Hindlimb muscle (tissue), 1 donor: ENCODE measurements at regions not wholly inside any gene's neighbourhood (a gene's known extent, or its start where the extent isn't known, plus 50 kb on each side); places are given as distances from the start of the nearest gene placed in this dataset.

Source experiments
- DNase-seq: peaks from one replicate; pipeline ENCODE4 v3.0.0-alpha.2; 2013

GRCh38 chr12:93106910-93107309, 177.8 kb upstream of the EEA1 start:
- no peak for DNase-seq

- DNase-seq, result no peak
These were observed 178.6 kb upstream of the EEA1 start for GRCh38 chr12:93107514-93108312.

DNA sequence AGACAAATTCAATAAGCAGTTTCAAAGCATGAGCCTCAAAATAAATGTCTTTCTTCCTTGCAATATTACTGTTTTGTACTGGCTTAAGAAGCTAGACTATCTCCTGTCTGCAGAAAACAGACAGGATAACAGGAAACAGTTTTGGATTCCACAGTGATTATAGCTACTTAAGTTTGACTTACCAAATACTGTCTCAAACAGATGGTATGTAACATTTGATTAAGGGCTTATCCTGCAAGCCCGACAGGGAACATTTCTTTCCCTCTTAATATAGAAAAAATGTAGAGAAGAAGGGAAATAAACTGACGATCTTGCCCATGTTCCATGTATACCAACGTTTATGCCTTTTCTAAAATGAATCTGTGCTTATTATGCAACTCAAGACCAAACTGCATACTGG, 179.9 kb upstream of the EEA1 start:
- no peak for DNase-seq

DNA sequence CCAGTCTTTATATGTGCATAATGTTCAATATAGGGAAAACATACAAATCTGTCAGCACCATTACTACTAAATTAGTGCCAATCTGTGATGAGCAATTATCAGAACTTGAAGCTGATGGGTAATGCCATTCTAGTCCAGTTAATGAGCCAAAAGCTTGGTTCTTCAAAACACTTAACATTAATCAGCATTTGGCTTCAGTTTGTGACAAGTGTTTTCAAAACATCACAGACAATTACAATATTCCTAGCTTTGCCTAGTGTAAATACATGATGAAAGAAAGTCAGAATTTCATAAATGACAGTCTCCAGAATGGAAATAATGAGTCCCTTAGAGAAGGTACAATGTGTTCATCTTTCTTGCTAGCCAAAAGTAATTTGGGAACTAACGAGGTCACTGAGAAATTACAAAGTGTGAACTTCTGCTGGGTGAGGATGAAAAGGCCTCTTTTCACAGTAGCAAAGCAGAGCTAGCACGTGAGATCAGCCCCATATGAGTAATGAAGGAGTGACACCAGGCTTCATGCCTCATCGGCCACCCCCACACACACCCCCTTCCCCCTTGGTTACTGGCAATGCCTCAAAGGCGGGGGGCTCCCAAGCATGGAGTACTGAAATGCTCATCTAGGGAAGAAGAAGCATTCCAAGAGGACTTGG, 180.6 kb upstream of the EEA1 start:
- no peak for DNase-seq

- DNase-seq, result no peak
These were observed 182.7 kb upstream of the EEA1 start for GRCh38 chr12:93111773-93112172.

DNA sequence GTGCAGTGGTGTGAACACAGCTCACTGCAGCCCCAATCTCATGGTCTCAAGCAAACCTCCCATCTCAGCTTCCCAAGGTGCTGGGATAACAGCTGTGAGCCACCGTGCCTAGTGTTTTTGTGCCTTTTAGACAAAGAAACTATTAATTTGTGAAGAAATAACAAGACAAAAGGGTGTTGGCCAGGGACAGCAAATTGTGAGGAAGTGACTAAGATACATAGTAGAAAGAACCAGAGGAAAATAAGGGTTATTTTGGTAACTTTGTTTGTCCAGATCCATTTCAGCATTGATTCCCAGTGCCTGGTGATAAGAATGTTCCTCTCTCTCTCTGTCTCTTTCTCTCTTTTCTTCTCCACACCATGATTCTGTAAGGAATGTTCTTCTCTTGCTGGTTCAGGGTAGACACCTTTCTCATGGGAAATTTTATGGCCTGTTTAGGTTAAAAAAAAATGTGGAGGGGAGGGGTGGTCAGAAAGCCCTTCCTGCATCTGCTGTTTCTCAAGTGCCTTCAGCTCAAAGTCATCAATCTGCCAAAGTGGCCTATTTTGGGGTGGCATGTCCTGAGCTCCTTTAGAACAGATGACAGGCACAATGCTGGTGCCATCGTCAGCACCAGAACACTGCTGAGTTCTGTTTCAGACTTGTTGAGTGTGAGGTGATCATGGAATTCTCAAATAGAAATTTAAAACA, 184.4 kb upstream of the EEA1 start:
- no peak for DNase-seq

DNA sequence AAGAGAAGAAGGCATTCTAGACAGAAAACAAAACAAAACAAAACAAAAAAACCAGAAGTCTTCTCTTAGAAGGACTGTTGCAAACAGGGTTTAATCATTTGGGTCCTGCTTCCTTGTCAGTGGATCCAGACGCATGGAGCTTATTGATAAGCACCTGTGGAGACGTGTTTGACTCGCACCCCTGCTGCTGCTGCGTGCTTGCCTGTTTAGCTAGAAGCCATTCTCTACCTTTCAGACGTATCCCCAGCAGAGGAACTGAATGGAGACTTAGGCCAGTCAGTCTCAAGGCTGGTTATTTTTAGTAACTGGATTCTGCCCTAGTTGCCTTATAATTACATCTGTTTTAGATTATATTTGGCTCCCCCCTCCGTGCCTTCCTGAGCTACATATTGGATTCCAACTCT, 186.1 kb upstream of the EEA1 start:
- DNase-seq, result peak; percentile 50

- DNase-seq, result peak; percentile 59
These were observed 186.6 kb upstream of the EEA1 start for GRCh38 chr12:93115646-93116045.

GRCh38 chr12:93116632-93117031, 187.5 kb upstream of the EEA1 start:
- no peak for DNase-seq

DNA sequence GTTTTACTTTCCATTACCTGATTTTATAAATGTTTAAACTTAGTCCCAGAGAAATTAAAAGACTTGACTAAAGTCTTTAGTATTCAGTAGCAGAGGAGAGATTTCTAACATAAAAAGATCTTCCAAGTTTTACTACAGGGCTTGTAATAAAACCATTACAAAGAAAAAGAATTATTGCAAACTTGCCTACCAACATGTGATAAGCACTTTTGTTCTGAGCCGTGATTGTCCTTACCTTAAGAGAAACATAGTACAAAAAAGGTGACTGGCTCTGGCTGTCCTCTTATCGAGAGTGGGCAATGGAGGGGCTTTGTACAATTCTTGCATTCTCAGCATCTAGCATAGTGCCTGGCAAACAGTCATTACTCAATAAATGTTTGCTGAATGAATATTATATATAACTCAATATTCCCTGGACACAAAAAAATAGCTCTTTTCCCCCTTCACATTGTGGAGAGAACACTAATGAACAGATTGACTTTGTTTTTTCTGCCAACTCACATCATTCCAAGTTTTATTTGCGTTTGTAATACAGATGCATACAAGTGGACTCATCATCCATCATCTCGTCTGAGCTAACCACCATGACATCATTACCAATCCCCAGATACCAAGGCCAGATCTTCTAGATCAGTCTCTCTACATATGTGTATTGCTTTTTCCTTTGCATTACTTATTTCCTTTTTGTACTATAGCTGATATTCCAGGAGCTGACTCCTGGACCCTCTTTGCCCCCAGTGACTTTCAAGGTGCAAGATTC, 192.8 kb upstream of the EEA1 start:
- no peak for DNase-seq

DNA sequence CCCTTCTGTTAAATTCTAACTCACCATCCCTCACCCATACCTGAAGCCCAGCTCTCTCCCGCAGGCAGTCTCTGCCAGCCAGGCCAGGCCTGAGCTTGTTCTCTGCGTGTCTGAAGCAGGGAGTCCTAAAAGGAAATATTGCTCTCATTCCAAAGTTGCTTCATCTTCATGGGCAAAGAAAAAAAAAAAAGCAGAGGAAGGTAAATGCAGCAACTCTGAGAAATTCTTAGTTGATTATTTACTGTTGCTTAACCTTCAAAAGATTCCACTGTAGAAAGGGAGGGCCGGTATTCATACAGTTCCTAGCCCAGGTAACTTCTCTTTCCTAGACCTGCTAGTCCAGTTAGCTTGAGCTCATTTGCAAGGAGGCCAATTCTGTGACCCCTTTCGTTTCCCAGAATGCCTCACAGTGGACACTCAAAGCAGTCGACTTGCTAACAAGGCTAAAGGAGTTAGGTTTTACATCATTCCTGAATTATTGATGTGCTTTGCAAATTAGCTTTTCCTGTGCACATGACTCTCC, 193.5 kb upstream of the EEA1 start:
- DNase-seq, result no peak

- no peak for DNase-seq
These were observed 196.0 kb upstream of the EEA1 start for GRCh38 chr12:93125126-93125525.

DNA sequence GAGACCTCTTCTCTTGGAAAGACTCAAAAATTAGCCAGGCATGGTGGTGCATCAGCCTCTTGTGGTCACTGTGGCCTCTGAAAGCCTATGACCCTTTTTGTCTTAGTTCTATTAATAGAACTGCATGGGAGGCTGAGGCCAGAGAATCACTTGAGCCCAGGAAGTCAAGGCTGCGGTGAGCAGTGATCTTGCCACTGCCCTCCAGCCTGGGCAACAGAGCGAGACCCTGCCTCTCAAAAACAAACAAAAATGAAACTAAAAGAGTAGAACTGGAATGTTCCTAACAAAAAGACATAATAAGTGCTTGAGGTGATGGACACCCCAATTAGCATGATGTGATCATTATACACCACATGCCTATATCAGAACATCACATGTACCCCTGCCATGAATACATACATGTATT, 197.0 kb upstream of the EEA1 start:
- DNase-seq, result no peak

- DNase-seq, result no peak
These were observed 198.0 kb upstream of the EEA1 start for GRCh38 chr12:93127107-93127560.

GRCh38 chr12:93127582-93128331, 198.7 kb upstream of the EEA1 start:
- DNase-seq, result peak; percentile 42

GRCh38 chr12:93128332-93128707, 199.2 kb upstream of the EEA1 start:
- DNase-seq, result no peak

- DNase-seq, result no peak
These were observed 201.4 kb upstream of the EEA1 start for GRCh38 chr12:93130366-93131054.

- DNase-seq, result no peak
These were observed 204.3 kb upstream of the EEA1 start for GRCh38 chr12:93133361-93133760.

DNA sequence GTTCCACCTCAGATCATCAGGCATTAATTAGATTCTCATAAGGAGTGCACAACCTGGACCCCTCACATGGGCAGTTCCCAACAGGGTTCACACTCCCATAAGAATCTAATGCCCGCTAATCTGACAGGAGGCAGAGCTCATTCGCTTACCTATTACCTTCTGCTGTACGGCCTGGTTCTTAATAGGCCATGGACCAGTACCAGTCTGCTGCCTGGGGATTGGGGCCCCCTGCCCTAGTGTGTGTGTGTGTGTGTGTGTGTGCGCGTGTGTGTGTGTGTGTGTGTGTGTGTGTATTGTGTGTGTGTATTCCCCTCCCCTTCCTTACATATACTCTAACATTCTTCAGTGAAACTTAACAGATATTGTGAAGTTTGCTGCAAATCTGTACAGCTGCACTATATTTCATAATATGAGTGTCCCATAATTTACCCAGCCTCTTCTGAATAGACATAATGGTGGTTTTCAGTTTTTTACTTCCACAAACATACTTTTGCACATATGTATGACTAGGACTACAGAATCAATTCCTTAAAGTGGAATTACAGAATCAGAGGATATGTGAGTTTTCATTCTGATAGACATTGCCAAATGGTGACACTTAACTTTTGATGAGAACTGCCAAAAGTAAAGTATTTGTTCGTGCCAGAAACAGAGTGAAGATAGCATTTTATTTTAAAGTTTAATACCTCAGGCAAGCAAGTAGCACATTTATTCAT, 205.2 kb upstream of the EEA1 start:
- DNase-seq, result no peak

DNA sequence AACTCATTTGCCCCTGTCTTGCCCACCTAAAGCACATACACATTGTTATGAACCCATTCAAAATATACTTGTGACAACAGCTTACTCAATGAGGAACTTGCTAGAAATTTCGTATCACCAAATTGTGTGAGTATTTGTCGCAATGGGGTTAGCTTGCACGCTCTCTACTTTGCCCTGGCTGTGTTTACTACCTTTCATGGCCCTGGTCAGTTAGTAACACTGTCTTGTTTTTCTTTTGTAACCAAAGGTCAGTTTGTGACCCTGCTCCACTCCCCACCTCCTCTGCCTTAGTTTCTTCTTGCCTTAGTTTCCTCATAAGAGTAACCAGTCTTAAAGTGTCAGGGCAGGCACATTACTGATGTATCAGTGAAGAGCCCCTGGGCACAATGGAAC, 205.8 kb upstream of the EEA1 start:
- no peak for DNase-seq
